Middle frontal gyrus (tissue), 1 donor: ENCODE measurements at regions not wholly inside any gene's neighbourhood (a gene's known extent, or its start where the extent isn't known, plus 50 kb on each side); places are given as distances from the start of the nearest gene placed in this dataset.

Source experiments
- DNase-seq: peaks from one replicate; pipeline ENCODE4 v3.0.0-alpha.2; 2015; ENCODE audit warnings: low spot score; ENCODE audit errors: extremely low spot score

GRCh38 chr9:135422341-135422944, 57.1 kb upstream of the PPP1R26 start:
- DNase-seq = no peak

GRCh38 chr9:135423725-135424124, 55.9 kb upstream of the PPP1R26 start:
- no peak for DNase-seq
